ENCODE measurements at regions not wholly inside any gene's neighbourhood (a gene's known extent, or its start where the extent isn't known, plus 50 kb on each side); places are given as distances from the start of the nearest gene placed in this dataset.
"Not testable (repeated sequence)": the region's sequence is repeated elsewhere in the genome, so short reads cannot be mapped to it uniquely, and the experiment has no call there.

- no peak for DNase-seq
These were observed 841.8 kb upstream of the TENM4 start for GRCh38 chr11:80282643-80283042.

DNA sequence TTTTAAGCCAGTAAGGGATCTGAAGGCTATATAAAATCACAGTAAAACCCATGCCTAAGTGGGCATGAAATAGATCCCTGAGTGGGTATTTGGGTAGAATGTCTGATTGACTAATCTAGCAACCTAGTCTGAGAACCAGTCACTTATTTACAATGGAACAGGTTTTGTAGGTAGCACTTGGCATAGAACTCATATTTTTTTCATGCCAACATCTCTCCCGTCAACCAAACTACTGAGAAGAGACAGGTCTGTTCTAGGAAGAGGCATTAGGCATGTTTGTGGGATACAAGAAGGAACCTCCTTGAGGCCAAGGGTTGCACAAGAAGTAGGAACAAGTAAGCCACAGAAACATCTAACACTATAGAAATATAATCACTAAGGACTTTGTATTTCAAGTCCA, 840.4 kb upstream of the TENM4 start:
- no peak for DNase-seq

GRCh38 chr11:80280737-80281136, 839.9 kb upstream of the TENM4 start:
- no peak for DNase-seq

- no peak for DNase-seq
These were observed 820.9 kb upstream of the TENM4 start for GRCh38 chr11:80261776-80262175.

- not testable (repeated sequence) for DNase-seq
These were observed 816.6 kb upstream of the TENM4 start for GRCh38 chr11:80257319-80258015.

DNA sequence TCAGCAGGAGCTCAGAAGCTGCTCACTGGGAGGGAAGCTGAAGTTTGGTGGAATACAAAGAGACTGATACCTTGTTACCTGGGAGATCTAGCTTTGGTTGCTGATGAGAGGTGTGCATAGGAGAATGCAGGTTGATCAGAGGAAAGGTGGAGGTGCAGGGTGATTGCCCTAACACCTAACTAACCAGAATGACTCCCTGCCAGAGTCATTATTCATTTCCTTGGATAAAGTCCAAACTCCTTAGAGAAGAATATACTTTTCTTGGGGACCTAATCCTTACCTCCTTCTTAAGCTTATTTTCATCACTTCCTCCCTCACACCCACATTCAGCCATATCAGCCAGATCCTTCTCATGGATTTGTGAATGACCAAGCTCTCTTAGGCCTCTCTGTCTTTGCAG, 814.2 kb upstream of the TENM4 start:
- DNase-seq, result no peak

DNA sequence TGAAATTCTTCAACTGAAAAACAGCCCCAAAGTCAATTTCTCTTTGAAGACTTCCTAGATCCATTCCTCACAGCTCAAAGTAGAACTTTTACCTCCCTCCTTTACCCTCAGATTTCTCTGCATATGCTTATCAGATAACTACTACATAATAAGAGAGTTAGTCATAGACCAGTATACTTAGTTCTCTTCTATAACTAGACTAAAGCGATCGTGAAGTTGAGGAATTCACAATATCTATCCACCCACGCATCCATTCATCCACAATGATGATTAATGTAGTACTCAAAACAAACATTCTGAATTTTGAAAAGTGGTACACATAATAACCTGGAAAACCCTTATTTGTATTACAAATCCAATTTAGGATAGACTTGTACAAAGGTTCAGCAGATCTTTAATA, 800.9 kb upstream of the TENM4 start:
- no peak for DNase-seq

DNA sequence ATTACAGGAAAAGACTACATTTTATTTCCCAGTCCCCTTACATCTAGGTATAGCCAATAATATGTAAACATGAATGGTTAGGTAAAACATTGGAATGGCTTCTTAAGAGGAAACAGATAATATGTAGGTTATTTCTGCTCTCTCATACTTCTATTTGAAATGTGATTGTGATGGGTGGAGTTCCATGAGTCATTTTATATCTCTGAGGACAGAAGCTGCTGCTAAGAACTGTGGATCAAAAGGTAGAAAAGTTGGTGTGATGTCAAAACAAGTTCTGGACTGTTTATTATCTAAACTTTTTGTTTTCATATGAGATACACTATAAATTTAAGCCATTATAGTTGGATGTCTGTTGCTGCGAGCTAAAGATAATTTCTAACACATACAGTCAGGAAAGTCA, 799.4 kb upstream of the TENM4 start:
- DNase-seq, result no peak

DNA sequence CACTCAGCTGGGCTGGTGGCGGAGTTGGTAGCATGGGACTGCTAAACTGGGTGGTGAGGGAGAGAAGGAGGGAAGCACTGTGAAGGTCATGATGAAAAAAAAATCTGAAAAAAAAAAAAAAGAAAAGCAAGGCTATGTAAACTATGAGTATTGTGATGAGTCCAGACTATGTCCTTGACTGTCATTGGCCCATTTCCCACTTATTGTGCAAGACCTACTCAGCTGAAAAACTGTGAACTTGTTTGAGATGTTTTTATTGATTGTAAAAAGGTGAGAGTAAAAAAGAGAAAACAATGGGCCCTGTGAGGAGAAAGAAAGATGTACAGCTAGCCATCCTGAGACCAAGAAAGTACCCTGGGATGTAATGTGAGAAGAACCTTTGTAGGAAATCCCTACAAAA, 798.4 kb upstream of the TENM4 start:
- DNase-seq, result no peak

GRCh38 chr11:80227915-80228314, 787.1 kb upstream of the TENM4 start:
- DNase-seq, result no peak

- DNase-seq, result no peak
These were observed 773.6 kb upstream of the TENM4 start for GRCh38 chr11:80214413-80214812.

GRCh38 chr11:80211673-80212072, 770.8 kb upstream of the TENM4 start:
- no peak for DNase-seq

DNA sequence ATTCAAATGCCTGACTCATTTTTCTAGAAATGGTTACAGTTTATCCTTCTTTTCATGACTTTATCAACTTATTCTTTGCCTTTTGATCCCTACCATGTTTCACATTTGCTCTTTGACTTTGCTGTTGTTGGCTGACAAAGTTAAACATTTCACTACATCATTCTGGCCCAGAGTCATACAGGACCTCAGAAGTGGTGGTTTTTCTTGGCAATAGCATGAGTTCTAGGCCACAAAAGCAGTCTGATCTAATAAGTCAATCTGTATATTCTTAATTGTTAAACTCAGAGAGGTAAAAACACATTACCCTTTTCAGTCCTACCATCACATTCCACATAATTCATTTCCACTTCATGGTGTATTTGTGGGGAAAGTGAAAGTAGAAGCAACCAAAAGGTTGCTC, 763.2 kb upstream of the TENM4 start:
- DNase-seq, result no peak

- DNase-seq, result no peak
These were observed 756.2 kb upstream of the TENM4 start for GRCh38 chr11:80196932-80197554.

DNA sequence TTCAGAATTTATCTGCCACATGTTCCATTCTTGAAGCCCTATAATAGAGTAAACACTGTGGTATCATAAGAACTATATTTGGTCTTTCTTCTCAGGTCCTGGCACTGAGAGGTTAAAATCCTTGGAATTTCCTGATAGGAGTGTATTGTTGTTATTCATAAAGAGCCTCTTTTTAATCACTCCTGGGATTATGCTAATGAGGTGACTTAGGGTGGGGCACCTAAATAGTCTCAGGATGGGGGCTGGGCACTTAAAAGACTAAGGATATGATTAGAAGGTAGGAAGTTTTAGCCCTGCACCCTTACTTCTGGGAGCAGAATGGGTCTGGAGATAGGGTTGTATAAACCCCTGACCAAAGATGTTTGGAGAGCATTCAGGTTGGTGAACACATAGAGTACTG, 755.2 kb upstream of the TENM4 start:
- DNase-seq, result no peak

DNA sequence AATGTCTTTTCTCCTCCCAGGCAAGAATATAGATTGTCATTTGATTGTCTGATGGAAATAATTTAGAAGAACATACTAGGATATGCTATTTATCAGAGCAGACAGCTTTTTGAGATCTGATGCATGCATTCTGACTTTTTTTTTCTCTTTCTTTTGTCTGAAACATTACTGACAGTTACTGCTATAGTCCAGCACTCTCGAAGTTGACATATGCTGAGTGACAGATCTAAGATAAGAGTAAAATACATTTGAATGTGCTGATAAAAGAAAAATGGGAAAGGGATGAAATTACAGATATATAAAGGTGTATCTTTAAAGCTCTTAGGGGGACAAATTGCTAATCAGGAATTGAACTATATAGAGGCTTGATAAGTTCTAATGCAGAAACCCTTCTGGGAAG, 753.8 kb upstream of the TENM4 start:
- no peak for DNase-seq

DNA sequence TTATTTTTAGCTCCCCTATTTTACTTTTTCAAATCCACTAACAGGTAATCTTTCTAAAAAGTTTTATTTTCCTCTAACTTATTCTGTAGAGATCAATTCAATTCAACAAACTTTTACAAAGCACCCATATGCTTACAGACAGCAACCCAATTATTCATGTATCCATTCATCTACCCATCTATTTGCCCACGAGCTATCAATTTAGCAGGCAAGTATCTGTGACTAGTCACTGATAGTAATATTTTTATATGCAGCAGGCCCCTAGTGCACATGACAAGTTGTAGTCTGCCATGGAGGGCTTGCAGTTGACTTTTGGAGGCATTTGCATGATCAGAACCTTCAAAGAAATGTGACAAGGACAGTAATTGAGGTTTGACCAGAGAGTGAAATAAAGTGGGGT, 753.2 kb upstream of the TENM4 start:
- DNase-seq, result no peak

DNA sequence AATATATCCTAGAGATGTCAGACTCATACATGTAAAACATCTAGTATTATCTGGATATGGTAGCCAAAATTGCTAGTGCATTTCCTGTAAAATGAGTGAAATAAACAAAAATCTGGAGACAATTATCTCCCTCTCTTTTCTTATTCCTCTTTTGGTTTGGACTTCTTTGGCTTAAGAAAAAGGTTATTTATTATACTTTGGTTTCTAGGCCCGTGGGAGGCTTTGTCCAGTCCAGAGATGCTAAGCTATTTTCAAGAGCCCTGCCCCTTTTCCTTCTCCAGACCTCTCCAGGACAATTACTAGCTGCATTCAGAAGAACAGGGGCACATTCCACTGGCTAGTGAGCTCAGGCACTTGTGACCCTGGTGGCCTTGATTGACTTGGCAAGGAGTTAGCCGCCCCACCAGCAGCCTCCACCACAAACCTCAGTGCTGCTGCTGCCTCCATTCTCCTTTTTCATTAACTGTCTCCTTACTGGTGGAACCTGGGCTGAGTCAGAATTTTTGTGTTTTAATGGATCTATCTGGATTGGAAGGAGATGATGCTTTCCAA, 747.3 kb upstream of the TENM4 start:
- no peak for DNase-seq

- no peak for DNase-seq
These were observed 745.9 kb upstream of the TENM4 start for GRCh38 chr11:80186692-80187091.

DNA sequence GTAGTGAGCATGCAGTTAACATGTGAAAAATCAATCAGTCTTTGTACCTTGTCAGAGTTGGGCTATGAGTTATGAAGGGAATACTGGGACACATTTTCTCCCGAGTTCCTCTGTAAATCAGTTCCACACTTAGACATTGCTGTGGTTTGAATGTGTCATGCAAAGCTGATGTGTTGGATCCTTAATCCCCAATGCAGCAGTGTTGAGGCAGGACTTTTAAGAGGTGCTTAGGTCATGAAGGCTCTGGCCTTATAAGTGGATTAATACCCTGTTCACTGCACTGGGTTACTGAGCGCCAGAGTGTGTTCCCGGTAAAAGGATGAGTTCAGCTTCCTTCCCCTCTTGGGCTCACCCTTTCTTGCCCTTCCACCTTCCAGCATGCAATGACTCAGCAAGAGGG, 742.1 kb upstream of the TENM4 start:
- DNase-seq, result no peak

DNA sequence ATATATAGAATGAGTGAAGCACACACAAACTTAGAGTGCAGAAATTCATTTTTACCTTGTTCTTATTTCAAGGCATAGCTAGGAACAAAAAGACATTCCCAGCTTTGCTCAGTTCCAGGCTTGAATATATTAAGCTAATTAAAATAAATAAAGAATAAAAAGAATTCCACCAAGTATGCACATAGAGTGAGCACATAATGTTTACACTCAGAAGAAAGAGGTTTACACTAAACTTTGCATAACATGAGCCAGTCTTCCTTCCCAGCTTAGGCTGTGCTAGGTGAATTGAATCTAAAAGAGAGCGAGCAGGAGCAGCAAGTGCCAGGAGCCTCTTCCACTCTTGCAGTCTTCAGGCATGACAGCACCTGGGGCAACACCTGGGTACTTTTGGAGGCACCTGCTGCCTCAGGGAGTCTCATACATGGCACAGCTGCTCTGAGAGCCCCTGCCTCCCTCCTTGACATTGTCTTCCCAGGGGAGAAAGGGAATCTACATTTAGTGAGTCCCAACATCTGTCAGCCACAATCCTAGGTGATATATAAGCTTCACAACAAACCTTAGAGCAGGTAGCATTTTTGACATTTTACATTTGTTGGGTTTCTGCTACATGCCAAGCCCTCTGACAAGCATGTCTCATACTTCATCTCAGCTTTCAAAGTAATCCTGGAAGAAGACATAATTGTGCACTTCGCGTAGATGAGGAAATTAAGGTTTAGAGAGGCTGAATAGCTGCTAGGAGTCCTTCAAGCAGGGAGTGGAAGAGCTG, 732.7 kb upstream of the TENM4 start:
- no peak for DNase-seq

DNA sequence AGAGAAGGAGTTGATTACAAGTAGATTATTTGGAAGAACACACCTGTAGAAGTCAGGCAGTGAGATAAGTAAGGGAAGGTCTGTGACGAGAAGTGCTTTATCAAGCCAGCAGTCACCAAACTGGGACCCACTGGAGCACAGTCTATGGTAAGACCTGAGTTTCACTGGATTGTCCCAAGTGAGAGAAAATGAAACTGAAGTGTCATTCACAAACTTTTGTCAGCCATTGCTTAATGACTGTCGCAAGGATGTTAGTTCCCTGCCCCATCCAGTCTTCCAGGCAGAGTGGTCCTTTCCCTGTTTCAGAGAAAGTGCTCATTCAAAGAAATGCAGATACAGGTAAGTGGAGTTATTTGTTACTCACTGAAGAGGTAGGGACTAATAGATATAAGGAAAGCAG, 728.0 kb upstream of the TENM4 start:
- DNase-seq, result no peak

DNA sequence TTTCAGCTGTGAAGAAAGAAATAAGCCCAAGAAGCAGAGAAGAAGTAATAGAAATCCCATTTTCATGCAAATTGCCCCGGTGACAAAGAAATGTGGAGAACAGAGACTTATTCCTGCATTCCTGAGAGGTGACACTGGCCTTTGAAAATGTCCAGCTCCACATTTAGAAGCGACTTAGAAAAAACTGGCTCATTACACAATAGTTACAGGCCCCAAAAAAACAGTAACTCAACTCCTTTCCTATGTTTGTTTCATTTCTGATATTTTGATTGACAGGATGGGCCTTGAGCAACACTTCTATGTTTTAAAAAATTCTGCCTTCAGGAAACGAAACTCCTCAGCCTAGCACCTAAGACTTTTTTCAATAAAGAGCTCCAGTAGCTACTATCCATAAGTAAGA, 726.9 kb upstream of the TENM4 start:
- no peak for DNase-seq

DNA sequence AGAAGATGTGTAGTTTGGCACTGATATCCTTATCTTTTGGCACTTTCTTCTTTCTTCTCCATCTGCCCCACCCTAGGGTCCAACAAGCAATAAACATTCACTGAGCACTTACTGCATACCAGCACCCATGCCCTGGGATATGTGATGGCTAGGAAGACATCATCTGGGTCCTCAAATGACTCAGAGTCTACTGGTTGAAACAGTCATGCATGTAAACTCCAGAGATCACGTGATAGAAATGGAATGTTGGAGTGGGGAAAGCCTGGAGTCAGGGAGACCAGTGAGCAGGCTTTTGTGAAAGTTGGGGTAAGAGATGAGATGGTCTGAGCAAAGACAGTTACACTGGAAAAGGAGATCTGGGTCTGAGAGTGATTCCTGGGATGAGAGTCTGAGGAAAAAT, 724.9 kb upstream of the TENM4 start:
- DNase-seq, result no peak
